Retinal pigment epithelial cell (primary cell): ENCODE measurements at regions not wholly inside any gene's neighbourhood (a gene's known extent, or its start where the extent isn't known, plus 50 kb on each side); places are given as distances from the start of the nearest gene placed in this dataset.

Experiments
- DNase-seq: peaks from one replicate; pipeline ENCODE4 v3.0.0-alpha.2; 2010; ENCODE audit warnings: low read depth
- H3K4me3 ChIP-seq: 2 replicates; pipeline ENCODE4 v1.5.1; 2011; ENCODE audit warnings: mild to moderate bottlenecking, low read length, control low read depth, moderate library complexity
- CTCF ChIP-seq: conservative IDR thresholded peaks from 2 replicates; pipeline ENCODE4 v1.5.1; 2011; ENCODE audit warnings: low read depth, low read length, control low read depth, inconsistent platforms

- TF ChIP-seq CTCF: no peak
- no peak overlapping the region for H3K4me3 ChIP-seq
- DNase-seq: no peak
Measured at GRCh38 chr3:127131424-127132170, 61.3 kb upstream of the PRR23E start.

- no peak for TF ChIP-seq CTCF
- DNase-seq: no peak
- no peak overlapping the region for H3K4me3 ChIP-seq
Measured at GRCh38 chr3:127132876-127133275, 60.1 kb upstream of the PRR23E start.

GRCh38 chr3:127133971-127134370, 59.0 kb upstream of the PRR23E start:
- DNase-seq: no peak
- no peak overlapping the region for H3K4me3 ChIP-seq
- TF ChIP-seq CTCF: no peak

- TF ChIP-seq CTCF: no peak
Measured at GRCh38 chr3:127134466-127134865, 58.5 kb upstream of the PRR23E start.

GRCh38 chr3:127134887-127135240, 58.1 kb upstream of the PRR23E start:
- H3K4me3 ChIP-seq: no peak overlapping the region
- no peak for DNase-seq
- no peak for TF ChIP-seq CTCF

More at GRCh38 chr3:127134466-127134865, 58.5 kb upstream of the PRR23E start:
- no peak for DNase-seq
- H3K4me3 ChIP-seq: no peak overlapping the region

- H3K4me3 ChIP-seq: no peak overlapping the region
- DNase-seq: no peak
- TF ChIP-seq CTCF: no peak
Measured at GRCh38 chr3:127135241-127136023, 57.5 kb upstream of the PRR23E start.
